NB4 (cell line): ENCODE measurements at regions not wholly inside any gene's neighbourhood (a gene's known extent, or its start where the extent isn't known, plus 50 kb on each side); places are given as distances from the start of the nearest gene placed in this dataset.

ENCODE experiments used
- CTCF ChIP-seq: IDR thresholded peaks from one replicate; pipeline ENCODE4 v1.5.1; 2012; ENCODE audit warnings: low read depth, low read length
- MYC ChIP-seq: IDR thresholded peaks from 2 replicates; pipeline ENCODE4 v1.6.1; 2011; ENCODE audit warnings: low read depth, low read length
- POLR2A ChIP-seq: IDR thresholded peaks from 2 replicates; pipeline ENCODE4 v1.6.1; 2011; ENCODE audit warnings: mild to moderate bottlenecking; ENCODE audit not compliant: insufficient read length; ENCODE audit errors: extremely low read depth
- TF ChIP-seq, protein P1 (sequence below): IDR thresholded peaks from 2 replicates; pipeline ENCODE4 v1.6.1; 2011; ENCODE audit warnings: low read depth, low read length

DNA sequence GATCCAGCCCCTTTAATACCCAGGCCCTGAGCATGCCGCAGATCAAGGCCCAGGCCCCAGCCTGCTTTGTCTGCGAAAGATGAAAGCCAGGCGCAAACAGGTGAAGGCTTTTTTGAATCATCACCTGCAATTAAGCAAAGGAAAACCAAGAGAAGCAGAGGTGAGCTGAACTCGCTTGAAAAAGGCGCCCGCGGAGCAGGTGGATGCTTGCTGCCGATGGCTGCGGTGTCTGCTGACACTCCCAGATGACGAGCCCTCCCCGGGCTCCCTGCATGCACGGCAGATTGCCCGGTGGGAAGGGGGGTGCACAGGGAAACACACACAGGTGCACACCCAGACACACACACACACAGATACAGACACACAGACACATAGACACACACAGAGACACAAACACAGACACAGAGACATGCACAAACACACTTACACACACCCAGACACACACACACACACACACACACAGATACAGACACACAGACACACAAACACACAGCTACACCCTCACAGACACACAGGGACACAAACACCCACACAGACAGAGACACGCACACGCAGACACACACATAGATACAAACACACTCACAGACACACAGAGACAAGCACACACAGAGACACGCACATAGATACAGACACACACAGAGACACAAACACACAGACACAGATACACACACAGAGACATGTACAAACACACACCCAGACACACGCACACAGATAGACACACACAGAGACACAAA lies 142.6 kb upstream of the RNF32 start:
- TF ChIP-seq CTCF (no peak), POLR2A (no peak), MYC (no peak)
- TF ChIP-seq, protein P1, sequence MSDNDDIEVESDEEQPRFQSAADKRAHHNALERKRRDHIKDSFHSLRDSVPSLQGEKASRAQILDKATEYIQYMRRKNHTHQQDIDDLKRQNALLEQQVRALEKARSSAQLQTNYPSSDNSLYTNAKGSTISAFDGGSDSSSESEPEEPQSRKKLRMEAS = no peak
